WTC11 (cell line): ENCODE measurements at regions not wholly inside any gene's neighbourhood (a gene's known extent, or its start where the extent isn't known, plus 50 kb on each side); places are given as distances from the start of the nearest gene placed in this dataset.

Experiments used
- ATAC-seq: fragments of 200-7000 bp; cut with Tn5 transposase; 2 replicates; pipeline ENCODE4 v1.10.0; 2021; ENCODE audit warnings: mild to moderate bottlenecking, moderate library complexity
- CTCF ChIA-PET: fragments of 300-600 bp; sonication (Branson Sonifier 250); formaldehyde crosslinking; loops from one replicate; lab custom pipeline; 2021; ENCODE audit warnings: antibody characterized with exemption; lab: Charles Lee
- POLR2A ChIA-PET: fragments of 350-600 bp; sonication (Branson Sonifier 250); formaldehyde crosslinking; loops from one replicate; lab custom pipeline; 2021; ENCODE audit warnings: antibody characterized with exemption; lab: Charles Lee
- DNase-seq: peaks from one replicate; pipeline ENCODE4 v3.0.0; 2021; ENCODE audit warnings: low spot score
- H3K27ac Mint-ChIP-seq: 2 replicates; pipeline ENCODE4 v1.8.0; 2021; ENCODE audit warnings: mixed read lengths
- H3K27me3 Mint-ChIP-seq: 2 replicates; pipeline ENCODE4 v1.8.0; 2021; ENCODE audit warnings: low read depth, mild to moderate bottlenecking, moderate library complexity, mixed read lengths
- H3K36me3 Mint-ChIP-seq: 2 replicates; pipeline ENCODE4 v1.8.0; 2021; ENCODE audit warnings: mixed read lengths
- H3K4me1 Mint-ChIP-seq: 2 replicates; pipeline ENCODE4 v1.8.0; 2022; ENCODE audit warnings: mixed read lengths
- H3K4me3 Mint-ChIP-seq: 2 replicates; pipeline ENCODE4 v1.8.0; 2021; ENCODE audit warnings: mild to moderate bottlenecking, moderate library complexity, mixed read lengths
- H3K9me3 Mint-ChIP-seq: 2 replicates; pipeline ENCODE4 v1.8.0; 2021; ENCODE audit warnings: mixed read lengths
- ATF1 ChIP-seq: sonication (generic); formaldehyde crosslinking; IDR thresholded peaks from 2 replicates; pipeline ENCODE4 v1.8.1; 2023; ENCODE audit warnings: mild to moderate bottlenecking, moderate library complexity, missing genetic modification reagents
- ATF2 ChIP-seq: sonication (generic); formaldehyde crosslinking; IDR thresholded peaks from 2 replicates; pipeline ENCODE4 v1.8.1; 2022; ENCODE audit warnings: low read depth, missing genetic modification reagents, borderline replicate concordance
- ATF6 ChIP-seq: sonication (generic); formaldehyde crosslinking; IDR thresholded peaks from 2 replicates; pipeline ENCODE4 v1.8.1; 2023; ENCODE audit warnings: mild to moderate bottlenecking, missing genetic modification reagents
- CDX4 ChIP-seq: fragments of 250-450 bp; sonication (Bioruptor Pico); IDR thresholded peaks from 2 replicates; pipeline ENCODE4 v1.9.0; 2021; ENCODE audit warnings: moderate library complexity, mild to moderate bottlenecking, inconsistent platforms, borderline replicate concordance
- CREB1 ChIP-seq: sonication (generic); formaldehyde crosslinking; IDR thresholded peaks from 2 replicates; pipeline ENCODE4 v1.8.0; 2023; ENCODE audit warnings: mild to moderate bottlenecking, missing genetic modification reagents
- ETV6 ChIP-seq: sonication (generic); formaldehyde crosslinking; IDR thresholded peaks from 2 replicates; pipeline ENCODE4 v1.8.1; 2022; ENCODE audit warnings: mild to moderate bottlenecking, missing genetic modification reagents
- GRHL2 ChIP-seq: fragments of 250-450 bp; sonication (Bioruptor Pico); IDR thresholded peaks from 2 replicates; pipeline ENCODE4 v1.8.0; 2022; ENCODE audit warnings: mild to moderate bottlenecking, moderate library complexity; ENCODE audit not compliant: insufficient replicate concordance, severe bottlenecking
- JUN ChIP-seq: sonication (generic); formaldehyde crosslinking; IDR thresholded peaks from 2 replicates; pipeline ENCODE4 v1.8.0; 2023; ENCODE audit warnings: mild to moderate bottlenecking, missing genetic modification reagents
- MLX ChIP-seq: sonication (generic); formaldehyde crosslinking; IDR thresholded peaks from 2 replicates; pipeline ENCODE4 v1.8.1; 2023; ENCODE audit warnings: mild to moderate bottlenecking, missing genetic modification reagents, moderate library complexity
- RORB ChIP-seq: fragments of 250-450 bp; sonication (Bioruptor Pico); IDR thresholded peaks from 2 replicates; pipeline ENCODE4 v1.9.0; 2021; ENCODE audit warnings: mild to moderate bottlenecking
- SOX15 ChIP-seq: fragments of 250-450 bp; sonication (Bioruptor Pico); IDR thresholded peaks from 2 replicates; pipeline ENCODE4 v1.9.0; 2021; ENCODE audit warnings: mild to moderate bottlenecking
- TEAD4 ChIP-seq: sonication (generic); formaldehyde crosslinking; IDR thresholded peaks from 2 replicates; pipeline ENCODE4 v1.8.0; 2022; ENCODE audit warnings: mild to moderate bottlenecking, missing genetic modification reagents
- TP53 ChIP-seq: sonication (generic); formaldehyde crosslinking; IDR thresholded peaks from 2 replicates; pipeline ENCODE4 v1.8.1; 2023; ENCODE audit warnings: mild to moderate bottlenecking, missing genetic modification reagents
- USF2 ChIP-seq: sonication (generic); formaldehyde crosslinking; IDR thresholded peaks from 2 replicates; pipeline ENCODE4 v1.8.1; 2023; ENCODE audit warnings: mild to moderate bottlenecking, missing genetic modification reagents, moderate library complexity
- ZMAT4 ChIP-seq: fragments of 250-450 bp; sonication (Bioruptor Pico); IDR thresholded peaks from 2 replicates; pipeline ENCODE4 v1.9.0; 2021; ENCODE audit warnings: mild to moderate bottlenecking
- ZNF138 ChIP-seq: sonication (generic); formaldehyde crosslinking; conservative IDR thresholded peaks from 2 replicates; pipeline ENCODE4 v1.8.1; 2022; ENCODE audit warnings: mild to moderate bottlenecking, moderate library complexity, missing genetic modification reagents
- ZNF232 ChIP-seq: sonication (generic); formaldehyde crosslinking; IDR thresholded peaks from 2 replicates; pipeline ENCODE4 v1.8.0; 2022; ENCODE audit warnings: mild to moderate bottlenecking, missing genetic modification reagents
- ZSCAN18 ChIP-seq: fragments of 250-450 bp; sonication (Bioruptor Pico); IDR thresholded peaks from 2 replicates; pipeline ENCODE4 v2.1.2; 2022; ENCODE audit warnings: mild to moderate bottlenecking, moderate library complexity
- TF ChIP-seq, protein P1 (sequence below): sonication (generic); formaldehyde crosslinking; IDR thresholded peaks from 2 replicates; pipeline ENCODE4 v1.8.0; 2022; ENCODE audit warnings: mild to moderate bottlenecking, missing genetic modification reagents
- TF ChIP-seq, protein P2 (sequence below): sonication (generic); formaldehyde crosslinking; IDR thresholded peaks from 2 replicates; pipeline ENCODE4 v1.8.0; 2023; ENCODE audit warnings: missing genetic modification reagents, mild to moderate bottlenecking, borderline replicate concordance

DNA sequence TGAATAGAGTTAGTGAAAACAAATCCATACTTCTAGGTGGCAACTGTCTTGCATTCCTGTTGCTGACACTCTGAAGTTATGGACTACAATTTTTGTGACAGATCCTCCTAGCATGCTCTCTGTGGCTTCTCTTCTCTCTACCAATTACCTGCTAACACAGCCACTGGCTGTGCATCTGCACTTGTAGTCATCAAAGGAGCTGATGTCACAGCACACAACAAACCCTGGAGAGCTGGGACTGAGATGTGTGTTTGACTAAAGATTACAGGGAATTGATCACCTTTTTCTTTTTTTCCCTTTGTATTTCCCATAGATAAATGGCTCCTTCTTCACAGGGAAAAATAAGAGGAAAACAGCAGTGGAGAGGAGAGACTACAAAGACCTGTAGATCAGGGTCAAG, 278.4 kb upstream of the CCDC54 start (continued):
- TF ChIP-seq CDX4 (no peak), ETV6 (CRISPR knock-in tag) (no peak), ZSCAN18 (CRISPR knock-in tag) (no peak), RORB (CRISPR knock-in tag) (no peak), ATF6 (CRISPR knock-in tag) (no peak), GRHL2 (CRISPR knock-in tag) (no peak), SOX15 (CRISPR knock-in tag) (no peak), TP53 (CRISPR knock-in tag) (no peak), USF2 (no peak)
- TF ChIP-seq, protein P1, sequence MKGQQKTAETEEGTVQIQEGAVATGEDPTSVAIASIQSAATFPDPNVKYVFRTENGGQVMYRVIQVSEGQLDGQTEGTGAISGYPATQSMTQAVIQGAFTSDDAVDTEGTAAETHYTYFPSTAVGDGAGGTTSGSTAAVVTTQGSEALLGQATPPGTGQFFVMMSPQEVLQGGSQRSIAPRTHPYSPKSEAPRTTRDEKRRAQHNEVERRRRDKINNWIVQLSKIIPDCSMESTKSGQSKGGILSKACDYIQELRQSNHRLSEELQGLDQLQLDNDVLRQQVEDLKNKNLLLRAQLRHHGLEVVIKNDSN (CRISPR knock-in tag) = no peak

DNA sequence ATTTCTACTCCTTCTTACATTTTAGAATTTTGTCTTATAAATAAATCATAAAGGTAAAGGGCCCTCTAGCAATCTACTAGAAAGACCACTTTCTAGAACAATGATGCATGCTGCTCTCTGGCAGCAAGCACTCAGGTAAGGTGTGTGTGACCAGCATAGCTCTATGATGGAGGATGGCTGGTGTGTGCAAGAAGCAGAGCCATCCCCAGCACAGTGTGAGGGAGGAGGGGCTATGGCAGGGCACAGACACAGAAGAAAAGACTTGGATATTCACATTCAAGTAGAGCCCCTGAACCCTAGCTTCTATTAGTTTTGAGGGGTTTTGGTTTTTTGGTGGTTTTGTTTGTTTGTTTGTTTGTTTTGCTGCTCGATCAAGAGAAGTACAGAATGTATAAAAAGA, 277.1 kb upstream of the CCDC54 start:
- no peak overlapping the region for H3K27ac Mint-ChIP-seq
- H3K9me3 Mint-ChIP-seq = peaks cover 31% of the 10 kb centered on the region
- DNase-seq = no peak
- no peaks in the 10 kb centered on the region; the same call in 1 of the 2 replicates for H3K27me3 Mint-ChIP-seq
- peaks cover 21% of the 10 kb centered on the region for H3K36me3 Mint-ChIP-seq
- no peak for TF ChIP-seq ZMAT4 (CRISPR knock-in tag)
- no peak for TF ChIP-seq TEAD4
- ATAC-seq = peak; percentile 78
- no peak overlapping the region for H3K4me3 Mint-ChIP-seq
- POLR2A ChIA-PET = no interaction called here
- peaks cover 4% of the 10 kb centered on the region; the same call in 1 of the 2 replicates for H3K4me1 Mint-ChIP-seq
- CTCF ChIA-PET = interaction anchor here (1.3 kb wide), 1 partner anchor 18 kb away, joined by 8 read pairs; no protein-coding TSS in a partner anchor

DNA sequence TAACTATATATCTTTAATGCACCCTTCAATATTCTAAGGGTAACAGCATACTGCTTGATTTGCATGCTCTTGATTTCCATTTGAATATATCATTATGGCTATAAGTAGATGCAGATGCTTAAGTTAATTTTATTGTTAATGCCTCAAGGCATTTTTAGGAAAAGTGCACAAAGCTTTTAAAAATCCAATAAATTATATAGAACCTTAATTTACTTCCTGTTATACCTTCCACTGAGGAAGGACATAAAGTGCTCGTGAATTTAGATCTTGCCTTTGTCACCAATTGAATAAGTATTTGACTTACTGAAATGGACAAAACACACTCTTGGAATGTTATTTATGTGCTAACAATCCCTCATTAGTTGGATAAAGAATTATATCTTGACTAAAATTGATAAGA, 276.7 kb upstream of the CCDC54 start:
- POLR2A ChIA-PET = no interaction called here
- CTCF ChIA-PET = interaction anchor here (1.3 kb wide), 1 partner anchor 18 kb away, joined by 8 read pairs; no protein-coding TSS in a partner anchor
- no peaks in the 10 kb centered on the region; the same call in 1 of the 2 replicates for H3K27me3 Mint-ChIP-seq
- no peak overlapping the region for H3K4me3 Mint-ChIP-seq
- no peak for ATAC-seq
- no peak for DNase-seq
- peaks cover 4% of the 10 kb centered on the region; the same call in 1 of the 2 replicates for H3K4me1 Mint-ChIP-seq
- H3K9me3 Mint-ChIP-seq = peaks cover 35% of the 10 kb centered on the region
- H3K36me3 Mint-ChIP-seq = peaks cover 25% of the 10 kb centered on the region
- no peak overlapping the region for H3K27ac Mint-ChIP-seq
- TF ChIP-seq SOX15 (CRISPR knock-in tag) (no peak), JUN (no peak), MLX (no peak), GRHL2 (CRISPR knock-in tag) (no peak), ATF1 (CRISPR knock-in tag) (no peak), CREB1 (CRISPR knock-in tag) (no peak), TP53 (CRISPR knock-in tag) (no peak), ATF2 (CRISPR knock-in tag) (no peak), ZNF138 (CRISPR knock-in tag) (no peak), ZNF232 (CRISPR knock-in tag) (no peak)
- TF ChIP-seq, protein P2, sequence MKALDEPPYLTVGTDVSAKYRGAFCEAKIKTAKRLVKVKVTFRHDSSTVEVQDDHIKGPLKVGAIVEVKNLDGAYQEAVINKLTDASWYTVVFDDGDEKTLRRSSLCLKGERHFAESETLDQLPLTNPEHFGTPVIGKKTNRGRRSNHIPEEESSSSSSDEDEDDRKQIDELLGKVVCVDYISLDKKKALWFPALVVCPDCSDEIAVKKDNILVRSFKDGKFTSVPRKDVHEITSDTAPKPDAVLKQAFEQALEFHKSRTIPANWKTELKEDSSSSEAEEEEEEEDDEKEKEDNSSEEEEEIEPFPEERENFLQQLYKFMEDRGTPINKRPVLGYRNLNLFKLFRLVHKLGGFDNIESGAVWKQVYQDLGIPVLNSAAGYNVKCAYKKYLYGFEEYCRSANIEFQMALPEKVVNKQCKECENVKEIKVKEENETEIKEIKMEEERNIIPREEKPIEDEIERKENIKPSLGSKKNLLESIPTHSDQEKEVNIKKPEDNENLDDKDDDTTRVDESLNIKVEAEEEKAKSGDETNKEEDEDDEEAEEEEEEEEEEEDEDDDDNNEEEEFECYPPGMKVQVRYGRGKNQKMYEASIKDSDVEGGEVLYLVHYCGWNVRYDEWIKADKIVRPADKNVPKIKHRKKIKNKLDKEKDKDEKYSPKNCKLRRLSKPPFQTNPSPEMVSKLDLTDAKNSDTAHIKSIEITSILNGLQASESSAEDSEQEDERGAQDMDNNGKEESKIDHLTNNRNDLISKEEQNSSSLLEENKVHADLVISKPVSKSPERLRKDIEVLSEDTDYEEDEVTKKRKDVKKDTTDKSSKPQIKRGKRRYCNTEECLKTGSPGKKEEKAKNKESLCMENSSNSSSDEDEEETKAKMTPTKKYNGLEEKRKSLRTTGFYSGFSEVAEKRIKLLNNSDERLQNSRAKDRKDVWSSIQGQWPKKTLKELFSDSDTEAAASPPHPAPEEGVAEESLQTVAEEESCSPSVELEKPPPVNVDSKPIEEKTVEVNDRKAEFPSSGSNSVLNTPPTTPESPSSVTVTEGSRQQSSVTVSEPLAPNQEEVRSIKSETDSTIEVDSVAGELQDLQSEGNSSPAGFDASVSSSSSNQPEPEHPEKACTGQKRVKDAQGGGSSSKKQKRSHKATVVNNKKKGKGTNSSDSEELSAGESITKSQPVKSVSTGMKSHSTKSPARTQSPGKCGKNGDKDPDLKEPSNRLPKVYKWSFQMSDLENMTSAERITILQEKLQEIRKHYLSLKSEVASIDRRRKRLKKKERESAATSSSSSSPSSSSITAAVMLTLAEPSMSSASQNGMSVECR (CRISPR knock-in tag) = no peak
